AG08396 (cell line): ENCODE measurements at regions not wholly inside any gene's neighbourhood (a gene's known extent, or its start where the extent isn't known, plus 50 kb on each side); places are given as distances from the start of the nearest gene placed in this dataset.

Experiments
- DNase-seq: peaks from one replicate; pipeline ENCODE4 v3.0.0; 2012; ENCODE audit warnings: low spot score, mixed read lengths

- DNase-seq, result no peak
Observed at GRCh38 chr1:82215853-82216175, 415.1 kb downstream of the ADGRL2 start.

DNA sequence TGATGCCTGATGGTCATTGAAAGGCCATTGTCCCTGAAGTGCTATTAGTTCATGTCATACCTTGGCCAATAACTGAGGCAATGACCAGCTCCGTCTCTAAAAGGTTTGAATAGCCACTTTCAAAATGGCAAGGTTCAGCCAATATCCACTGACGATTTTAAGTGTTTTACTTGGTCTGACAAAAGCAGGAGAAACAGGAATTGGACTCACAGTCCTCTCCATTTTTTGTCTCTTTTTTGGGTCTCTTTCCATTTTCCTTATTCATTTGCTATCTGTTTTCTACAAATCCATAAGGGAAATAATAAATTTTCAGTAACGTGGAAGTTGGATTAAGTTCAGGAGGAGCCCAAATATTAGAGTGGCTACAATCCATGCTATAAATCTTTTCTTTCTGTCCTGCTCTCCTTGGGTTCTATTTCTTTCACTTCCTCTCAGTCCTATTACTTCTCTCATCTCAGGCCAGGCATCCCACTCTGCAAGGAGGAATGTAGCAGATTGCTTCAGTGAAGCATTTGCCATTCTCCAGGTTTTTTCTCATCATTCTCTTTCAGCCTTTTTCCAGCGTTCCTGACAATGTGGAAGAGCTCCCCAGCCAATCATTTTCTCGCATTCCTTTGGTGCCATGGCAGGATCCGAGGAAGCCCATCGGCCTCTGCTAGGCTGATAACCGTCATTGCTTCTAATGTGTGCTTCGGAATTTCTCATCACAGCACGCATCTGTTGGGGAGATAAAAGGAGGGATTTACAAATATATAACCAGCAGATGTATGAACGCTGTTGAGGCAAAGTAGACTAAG lies 414.5 kb downstream of the ADGRL2 start:
- no peak for DNase-seq

GRCh38 chr1:82214606-82215005 lies 413.9 kb downstream of the ADGRL2 start:
- no peak for DNase-seq

DNA sequence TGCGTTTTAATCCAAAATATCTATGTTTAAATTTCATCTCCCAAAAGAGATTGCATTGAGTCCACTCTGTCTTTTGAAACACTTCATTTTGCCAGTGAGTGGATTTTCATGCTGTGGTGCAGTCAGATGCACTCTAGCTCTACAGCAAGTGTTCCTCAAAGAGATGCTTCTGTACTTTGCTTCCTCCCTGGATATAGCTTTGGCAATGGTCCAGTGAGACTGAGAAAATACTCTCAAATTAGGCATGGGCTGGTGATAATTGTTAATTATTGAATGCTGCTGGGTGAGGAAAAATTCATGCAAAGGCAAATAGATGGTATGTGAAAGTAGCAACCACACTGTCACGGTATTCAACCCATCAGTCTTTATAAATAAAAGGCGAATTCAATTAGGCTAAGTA lies 396.9 kb downstream of the ADGRL2 start:
- DNase-seq, result no peak

DNA sequence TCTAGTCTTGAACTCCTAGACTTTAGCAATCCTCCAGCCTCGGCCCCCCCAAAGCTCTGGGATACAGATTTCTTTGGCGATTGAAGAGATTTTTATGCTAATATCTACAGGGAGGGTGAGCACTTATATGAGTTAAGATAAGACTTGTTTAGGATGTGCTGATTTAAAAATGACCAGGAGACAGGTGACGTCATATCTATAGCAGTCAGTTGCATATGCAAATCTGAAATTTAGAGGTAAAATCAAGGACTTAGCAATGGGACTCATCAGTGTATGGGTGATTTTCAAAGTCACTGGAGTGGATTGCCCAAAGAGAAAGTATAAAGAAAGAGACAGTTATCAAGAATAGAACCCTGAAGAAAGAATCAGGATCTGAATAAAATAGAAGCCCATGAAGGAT lies 394.5 kb downstream of the ADGRL2 start:
- no peak for DNase-seq

- no peak for DNase-seq
Observed at GRCh38 chr1:82185084-82185483, 384.4 kb downstream of the ADGRL2 start.

DNA sequence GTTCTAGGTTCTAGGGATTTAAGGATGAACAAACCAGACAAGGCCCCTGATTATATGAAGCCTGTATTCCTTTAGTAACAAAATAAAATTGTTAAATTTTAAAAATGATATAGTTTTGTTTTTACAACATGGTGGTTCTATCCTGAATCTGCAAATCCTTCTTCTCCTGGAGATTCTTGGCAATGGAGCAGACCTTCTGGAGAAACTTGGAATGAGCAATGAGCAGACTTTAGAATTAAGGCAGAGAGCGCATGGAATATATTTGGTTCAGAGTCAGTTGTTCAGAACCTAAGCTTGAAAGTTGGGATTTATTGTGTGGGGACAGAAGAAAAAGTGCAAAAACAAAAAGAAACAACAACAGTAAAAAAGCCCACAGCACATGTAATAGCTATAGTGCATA lies 381.1 kb downstream of the ADGRL2 start:
- no peak for DNase-seq

DNA sequence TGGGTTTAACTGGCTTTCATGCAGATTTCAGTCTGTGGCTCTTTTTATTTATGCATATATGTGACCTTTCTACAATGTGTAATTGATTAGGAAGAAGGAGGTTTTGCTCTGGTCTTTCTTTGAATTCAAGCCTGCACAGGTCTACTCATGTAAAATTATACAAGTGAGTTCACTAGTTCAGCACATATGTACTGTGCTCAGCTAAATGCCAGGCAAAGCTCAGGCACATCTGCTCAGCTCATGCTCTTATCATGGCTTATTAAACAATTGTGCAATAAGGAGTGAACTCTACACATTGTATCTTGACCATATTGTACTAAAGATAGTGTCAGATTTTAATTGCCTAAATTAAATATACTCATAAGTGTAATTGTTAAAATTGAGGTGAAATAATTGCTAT lies 378.4 kb downstream of the ADGRL2 start:
- DNase-seq, result no peak

GRCh38 chr1:82177192-82177591 lies 376.5 kb downstream of the ADGRL2 start:
- DNase-seq, result no peak

- no peak for DNase-seq
Observed at GRCh38 chr1:82171955-82172354, 371.2 kb downstream of the ADGRL2 start.

DNA sequence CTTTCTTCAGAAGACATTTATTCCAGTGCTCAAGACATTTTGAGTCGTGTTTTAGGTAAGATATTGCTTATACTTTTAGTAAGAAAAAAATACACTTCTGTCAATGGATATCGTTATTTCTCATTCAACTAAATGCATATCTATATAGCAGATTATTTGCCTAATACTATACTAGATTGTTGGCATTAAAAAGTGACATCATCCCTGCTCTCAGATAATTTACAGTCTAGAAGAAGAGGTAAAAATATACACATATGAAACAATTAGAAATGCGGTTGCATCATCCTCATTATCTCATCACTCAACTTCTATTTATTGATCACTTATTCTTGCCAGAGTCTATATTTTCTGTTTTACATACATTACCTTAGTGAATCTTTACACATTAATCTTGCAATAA lies 367.7 kb downstream of the ADGRL2 start:
- DNase-seq, result no peak

DNA sequence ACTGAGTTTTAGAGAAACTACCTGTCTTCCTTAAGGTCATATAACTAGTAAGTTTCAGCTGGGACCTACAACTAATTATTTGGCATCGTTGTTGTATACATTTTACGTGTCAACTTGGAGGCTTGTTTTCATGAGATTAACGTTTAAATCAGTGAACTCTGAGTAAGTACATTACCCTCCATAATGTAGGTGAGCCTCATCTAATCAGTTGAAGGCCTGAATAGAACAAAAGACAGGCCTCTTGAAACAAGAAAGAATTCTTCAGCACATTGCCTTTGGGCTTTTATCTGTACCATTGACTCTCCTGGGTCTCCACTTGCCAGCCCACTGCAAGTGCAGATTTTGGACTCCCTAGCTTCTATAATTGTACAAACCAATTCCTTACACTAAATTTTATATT lies 364.6 kb downstream of the ADGRL2 start:
- DNase-seq, result no peak

- no peak for DNase-seq
Observed at GRCh38 chr1:82162486-82163420, 362.0 kb downstream of the ADGRL2 start.

DNA sequence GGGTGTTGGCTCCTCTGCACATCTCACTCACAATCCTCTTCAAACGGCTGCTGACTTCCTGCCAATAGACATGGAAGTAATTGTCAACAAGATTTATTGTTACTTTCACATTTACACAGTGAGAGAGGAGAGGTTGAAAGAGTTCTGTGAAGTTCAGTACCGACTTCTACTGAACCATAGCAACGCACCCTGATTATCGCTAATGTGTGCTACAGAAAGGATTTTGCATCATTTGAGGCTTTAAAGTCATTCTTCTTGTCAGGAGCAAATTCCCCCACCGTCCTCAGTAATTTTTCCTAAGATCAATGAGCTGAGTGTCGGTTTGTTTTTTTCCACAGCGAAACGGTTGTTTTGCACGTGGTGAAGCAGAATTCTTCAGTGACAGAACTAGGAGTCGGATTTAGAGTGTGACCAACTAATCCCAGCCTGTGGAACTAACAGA lies 361.0 kb downstream of the ADGRL2 start:
- DNase-seq, result no peak

DNA sequence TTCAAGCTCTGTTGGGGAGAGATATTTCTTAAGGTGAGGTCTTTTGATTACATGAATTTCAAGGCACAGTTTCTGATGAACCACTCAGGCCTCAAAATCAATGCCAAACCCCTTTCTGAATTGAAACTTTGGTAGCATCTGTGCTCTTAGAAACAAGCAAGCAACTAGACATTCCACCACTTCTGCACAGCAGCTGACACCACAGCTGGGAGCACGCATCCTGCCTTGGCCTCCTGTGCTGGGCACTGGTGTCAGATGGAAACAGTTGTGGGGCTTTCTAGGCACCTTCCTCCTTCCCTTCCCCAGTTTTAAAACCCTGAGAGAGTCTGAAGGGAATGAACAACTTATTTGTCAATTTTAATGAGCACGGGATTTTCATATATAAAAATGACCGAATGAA lies 360.2 kb downstream of the ADGRL2 start:
- no peak for DNase-seq

- DNase-seq, result peak; percentile 16
Observed at GRCh38 chr1:82160036-82160435, 359.3 kb downstream of the ADGRL2 start.

GRCh38 chr1:82158981-82159380 lies 358.2 kb downstream of the ADGRL2 start:
- no peak for DNase-seq

DNA sequence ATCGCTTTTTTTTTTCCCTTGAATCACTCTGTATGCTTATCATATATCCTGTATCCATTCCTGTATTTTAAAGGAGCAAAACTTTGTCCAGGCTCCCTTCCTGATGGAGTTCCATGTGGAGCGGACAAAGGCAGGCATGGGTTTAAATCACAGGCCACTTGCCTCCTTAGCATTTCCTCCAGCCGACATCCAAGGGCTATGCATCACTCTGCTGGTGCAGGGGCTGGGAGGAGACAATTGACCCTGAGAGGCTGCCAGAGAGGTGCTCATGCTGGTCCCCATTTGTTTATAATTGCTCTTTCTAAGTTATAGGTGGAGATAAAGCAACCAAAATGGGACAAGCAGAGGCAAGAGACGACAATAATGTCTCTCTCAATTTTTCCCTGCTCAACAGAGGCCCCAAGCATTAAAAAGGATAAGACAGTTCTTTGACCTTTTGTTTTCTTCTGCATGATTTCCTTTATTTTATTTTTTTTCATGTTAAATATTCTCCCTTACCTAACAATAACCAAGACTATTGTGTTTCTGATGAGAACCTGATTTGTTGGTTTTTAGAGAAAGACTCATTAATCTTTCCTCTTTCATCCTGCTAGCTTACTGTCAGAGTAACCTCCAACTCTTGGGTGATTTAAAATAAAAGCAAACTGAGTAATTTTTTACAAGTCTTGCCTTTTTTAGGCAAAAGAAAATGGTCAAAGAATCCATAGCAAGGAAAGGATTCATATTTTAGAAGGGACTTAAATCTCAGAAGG lies 353.7 kb downstream of the ADGRL2 start:
- DNase-seq, result no peak

DNA sequence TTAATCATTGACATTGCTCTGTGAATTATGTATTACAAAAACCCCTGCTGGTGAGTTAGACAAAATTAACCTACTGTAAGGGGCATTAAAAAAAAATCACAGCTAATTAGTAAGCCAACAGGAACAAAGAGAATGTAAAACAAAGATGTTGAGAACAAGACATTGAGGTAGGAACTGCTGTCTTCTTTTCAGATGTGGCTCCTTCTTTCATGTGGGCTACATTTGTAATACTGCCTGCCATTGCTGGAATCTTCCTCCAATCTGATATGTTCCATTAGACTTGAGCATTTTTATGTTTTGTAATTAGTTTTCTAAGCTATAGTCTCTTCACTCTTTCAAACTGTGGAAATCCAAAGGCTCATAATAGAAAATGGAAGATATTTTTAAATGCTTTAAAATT lies 353.0 kb downstream of the ADGRL2 start:
- no peak for DNase-seq

DNA sequence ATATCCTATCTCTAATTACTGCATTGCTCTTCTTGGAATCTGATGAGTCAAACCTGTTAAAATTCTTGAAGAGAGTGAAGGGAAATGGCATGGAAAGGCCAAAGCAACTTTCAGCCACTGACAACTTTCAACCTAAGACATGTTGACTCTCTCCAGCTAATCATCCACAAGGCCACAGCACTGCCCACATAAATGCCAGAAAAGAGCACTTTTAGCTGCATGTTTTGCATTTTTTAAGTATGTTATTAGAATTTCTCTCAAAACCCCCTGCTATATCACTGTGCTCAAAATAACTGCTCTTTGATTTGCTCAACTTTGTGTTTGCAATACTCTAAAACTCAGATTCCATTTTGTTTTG lies 352.5 kb downstream of the ADGRL2 start:
- DNase-seq, result no peak

DNA sequence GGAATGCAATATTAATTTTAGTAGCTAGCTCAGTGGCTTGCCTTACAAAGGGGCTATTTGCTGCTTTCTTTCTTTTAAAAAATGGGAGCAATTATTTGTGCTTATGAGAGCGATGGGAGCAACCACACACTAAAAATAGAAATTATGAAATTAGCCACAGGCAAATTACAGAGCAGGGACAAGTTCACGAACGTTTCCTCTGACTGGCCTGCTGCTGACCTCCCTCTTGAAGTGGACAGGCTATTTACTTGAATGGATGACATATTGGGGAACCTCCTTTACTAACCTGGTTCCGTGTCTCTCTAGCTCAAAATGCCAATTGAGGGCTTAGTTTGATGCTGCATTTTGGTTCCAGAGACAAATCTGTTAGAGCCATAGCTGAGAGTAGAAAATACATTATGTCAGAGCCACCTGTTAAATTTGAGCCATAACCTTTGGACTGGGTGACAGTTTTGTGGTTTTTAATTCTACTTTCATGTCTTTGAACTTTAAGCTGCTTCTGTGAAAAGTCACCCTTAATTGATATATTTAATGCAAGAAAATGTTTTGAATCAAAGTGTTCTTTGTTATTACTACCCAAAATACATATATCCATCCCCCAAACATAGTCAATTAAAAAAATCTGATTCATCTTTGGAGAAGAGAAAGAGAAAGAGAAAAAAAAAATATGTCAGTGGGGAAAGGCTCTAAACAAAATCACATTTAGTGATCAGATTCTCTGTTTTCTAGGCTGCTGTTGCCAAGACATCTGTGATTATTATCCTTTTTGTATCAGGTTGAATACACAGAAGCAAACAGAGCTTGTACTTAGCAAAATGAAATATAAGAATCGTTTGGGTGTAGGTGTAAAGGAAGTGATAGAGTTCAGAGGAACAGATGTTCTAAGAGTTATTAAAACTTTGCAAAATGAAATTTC lies 351.9 kb downstream of the ADGRL2 start:
- DNase-seq, result no peak

DNA sequence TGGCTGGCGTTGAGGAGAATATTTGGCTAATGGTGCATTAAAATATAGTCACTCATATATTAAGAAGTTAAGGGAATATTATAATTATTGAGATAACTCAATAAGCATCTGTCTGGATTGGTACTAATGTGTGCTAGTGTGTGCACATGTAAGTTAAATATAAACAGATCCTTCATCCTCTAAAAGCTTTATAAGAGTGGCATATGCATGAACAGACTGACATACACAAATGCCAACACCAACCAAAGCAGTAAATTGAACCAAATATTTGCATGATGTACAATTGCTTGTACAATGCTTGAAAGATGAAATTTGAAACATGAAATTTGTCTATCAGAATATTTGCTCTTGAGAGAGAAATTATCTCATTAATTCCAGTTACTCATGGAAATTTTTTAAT lies 344.9 kb downstream of the ADGRL2 start:
- DNase-seq, result no peak
